CD8-positive, alpha-beta memory T cell (primary cell): ENCODE measurements at regions not wholly inside any gene's neighbourhood (a gene's known extent, or its start where the extent isn't known, plus 50 kb on each side); places are given as distances from the start of the nearest gene placed in this dataset.

Source experiments
- CTCF ChIA-PET: fragments of 350-600 bp; sonication (Branson Sonifier 250); formaldehyde crosslinking; loops from one replicate; lab custom pipeline; 2021; ENCODE audit warnings: antibody characterized with exemption; lab: Charles Lee
- POLR2A ChIA-PET: fragments of 350-600 bp; sonication (Branson Sonifier 250); formaldehyde crosslinking; loops from one replicate; lab custom pipeline; 2021; ENCODE audit warnings: antibody characterized with exemption; lab: Charles Lee
- DNase-seq, 5 donors: peaks; one replicate each; pipeline versions ENCODE4 v3.0.0 to v3.0.0-alpha.2; 2020 to 2022; ENCODE audit warnings: mixed read lengths in 1 of 5
- H3K27ac ChIP-seq: one replicate; pipeline ENCODE4 v1.7.0; 2013; ENCODE audit warnings: low read depth, mild to moderate bottlenecking, low read length, moderate library complexity
- H3K27me3 ChIP-seq: 2 replicates; pipeline ENCODE4 v1.7.0; 2013; ENCODE audit warnings: low read length, mild to moderate bottlenecking; ENCODE audit not compliant: insufficient read depth, poor library complexity, severe bottlenecking
- H3K36me3 ChIP-seq: 2 replicates; pipeline ENCODE4 v1.7.0; 2013; ENCODE audit warnings: mild to moderate bottlenecking, low read length, moderate library complexity; ENCODE audit not compliant: insufficient read depth
- H3K4me1 ChIP-seq: 2 replicates; pipeline ENCODE4 v1.7.0; 2013; ENCODE audit warnings: mild to moderate bottlenecking, low read length, moderate library complexity; ENCODE audit not compliant: insufficient read depth
- H3K4me3 ChIP-seq: 2 replicates; pipeline ENCODE4 v1.7.0; 2013; ENCODE audit warnings: mild to moderate bottlenecking, low read length
- H3K9me3 ChIP-seq: 2 replicates; pipeline ENCODE4 v1.7.0; 2013; ENCODE audit warnings: mild to moderate bottlenecking, low read length
- H3K27ac Mint-ChIP-seq, 8 donors: one replicate each; pipeline ENCODE4 v1.8.0; 2020 to 2021; ENCODE audit warnings: mixed read lengths in 8 of 8, mild to moderate bottlenecking in 6 of 8, inconsistent platforms in 3 of 8, moderate library complexity in 3 of 8
- H3K27me3 Mint-ChIP-seq, 2 donors: one replicate each; pipeline ENCODE4 v1.8.0; 2020 to 2021; ENCODE audit warnings: mixed read lengths in 2 of 2, mild to moderate bottlenecking in 1 of 2, moderate library complexity in 1 of 2
- H3K36me3 Mint-ChIP-seq, 3 donors: one replicate each; pipeline ENCODE4 v1.8.0; 2020 to 2021; ENCODE audit warnings: mixed read lengths in 3 of 3, inconsistent platforms in 1 of 3, mild to moderate bottlenecking in 1 of 3
- H3K4me1 Mint-ChIP-seq, 3 donors: one replicate each; pipeline ENCODE4 v1.8.0; 2020 to 2021; ENCODE audit warnings: mixed read lengths in 3 of 3, inconsistent platforms in 1 of 3, mild to moderate bottlenecking in 1 of 3
- H3K4me3 Mint-ChIP-seq, 7 donors: one replicate each; pipeline ENCODE4 v1.8.0; 2020 to 2021; ENCODE audit warnings: mixed read lengths in 7 of 7, mild to moderate bottlenecking in 6 of 7, moderate library complexity in 4 of 7, inconsistent platforms in 2 of 7
- H3K9me3 Mint-ChIP-seq, 5 donors: one replicate each; pipeline ENCODE4 v1.8.0; 2020 to 2022; ENCODE audit warnings: mixed read lengths in 5 of 5, mild to moderate bottlenecking in 3 of 5, moderate library complexity in 2 of 5, inconsistent platforms in 1 of 5

DNA sequence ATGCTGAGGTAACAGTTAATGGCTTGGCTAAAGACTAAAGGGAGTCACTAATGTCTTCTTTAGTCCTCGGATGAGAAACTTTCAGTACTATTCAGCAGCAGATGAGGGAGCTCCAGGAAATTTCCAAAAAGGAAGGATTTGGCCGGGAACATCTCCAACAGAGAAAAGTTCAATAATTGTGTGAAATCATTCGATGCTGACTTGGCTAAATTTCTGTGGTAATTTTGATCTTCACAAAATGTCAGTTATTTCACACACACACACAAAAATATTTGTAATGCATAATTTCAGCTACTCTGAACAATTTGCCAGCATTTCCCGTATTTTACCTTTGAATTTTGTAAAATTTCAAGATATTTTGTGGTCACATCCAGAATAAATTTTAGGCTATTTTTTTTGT lies 462.8 kb upstream of the MDFIC2 start:
- Histone ChIP-seq H3K27me3 (no peaks in the 10 kb centered on the region), H3K36me3 (no peaks in the 10 kb centered on the region), H3K27ac (no peak overlapping the region), H3K4me1 (no peaks in the 10 kb centered on the region), H3K9me3 (no peaks in the 10 kb centered on the region), H3K4me3 (no peak overlapping the region)
- peaks cover 0 to 1% (median 0%) of the 10 kb centered on the region in 5 donors for H3K9me3 Mint-ChIP-seq
- ChIA-PET POLR2A (no interaction called here), CTCF (no interaction called here)
- no peaks in the 10 kb centered on the region for H3K36me3 Mint-ChIP-seq
- H3K27ac Mint-ChIP-seq: no peak overlapping the region
- H3K4me3 Mint-ChIP-seq: no peak overlapping the region
- H3K4me1 Mint-ChIP-seq: no peaks in the 10 kb centered on the region
- peaks cover 10 to 37% of the 10 kb centered on the region in 2 donors for H3K27me3 Mint-ChIP-seq
- no peak for DNase-seq

DNA sequence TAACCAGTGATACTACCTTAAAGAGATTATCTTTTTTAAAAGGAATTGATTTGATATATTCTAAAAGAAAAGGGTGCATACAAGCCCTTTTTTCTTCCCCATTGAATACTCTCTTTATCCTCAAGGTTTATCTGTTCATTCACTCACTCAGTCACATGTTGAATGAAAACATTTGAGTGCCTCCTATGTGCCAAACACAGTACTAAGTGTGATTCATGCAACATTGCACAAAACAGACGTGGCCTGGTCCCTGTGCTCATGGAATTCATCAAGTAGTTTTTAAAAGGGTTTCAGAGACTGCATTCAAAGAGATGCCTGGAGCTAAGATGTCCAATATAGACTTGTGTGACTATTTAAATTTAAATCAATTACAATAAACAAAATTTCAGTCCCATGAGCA lies 462.2 kb upstream of the MDFIC2 start:
- H3K27me3 ChIP-seq: no peaks in the 10 kb centered on the region
- no peak overlapping the region for H3K27ac ChIP-seq
- no peak overlapping the region for H3K4me3 ChIP-seq
- Mint-ChIP-seq H3K27me3 (peaks cover 10 to 39% of the 10 kb centered on the region in 2 donors), H3K36me3 (no peaks in the 10 kb centered on the region), H3K27ac (no peak overlapping the region), H3K9me3 (peaks cover 0 to 1% (median 0%) of the 10 kb centered on the region in 5 donors), H3K4me1 (no peaks in the 10 kb centered on the region), H3K4me3 (no peak overlapping the region)
- H3K4me1 ChIP-seq: no peaks in the 10 kb centered on the region
- ChIA-PET CTCF (no interaction called here), POLR2A (no interaction called here)
- H3K36me3 ChIP-seq: no peaks in the 10 kb centered on the region
- no peaks in the 10 kb centered on the region for H3K9me3 ChIP-seq
- no peak for DNase-seq

GRCh38 chr3:70771426-70772147 lies 459.1 kb upstream of the MDFIC2 start:
- ChIA-PET CTCF (interaction anchor here (1.4 kb wide), 1 partner anchor 10 kb away, joined by 4 read pairs; no protein-coding TSS in a partner anchor), POLR2A (no interaction called here)
- H3K27me3 ChIP-seq: no peaks in the 10 kb centered on the region
- no peak overlapping the region for H3K27ac ChIP-seq
- no peaks in the 10 kb centered on the region for H3K4me1 ChIP-seq
- Mint-ChIP-seq H3K9me3 (peaks cover 0 to 2% (median 0%) of the 10 kb centered on the region in 5 donors), H3K4me3 (no peak overlapping the region), H3K4me1 (no peaks in the 10 kb centered on the region), H3K36me3 (no peaks in the 10 kb centered on the region), H3K27me3 (peaks cover 7 to 39% of the 10 kb centered on the region in 2 donors), H3K27ac (no peak overlapping the region)
- no peaks in the 10 kb centered on the region for H3K9me3 ChIP-seq
- H3K36me3 ChIP-seq: no peaks in the 10 kb centered on the region
- no peak overlapping the region for H3K4me3 ChIP-seq
- DNase-seq: no peak

GRCh38 chr3:70770650-70771049 lies 458.2 kb upstream of the MDFIC2 start:
- Mint-ChIP-seq H3K27ac (no peak overlapping the region), H3K4me1 (no peaks in the 10 kb centered on the region), H3K27me3 (peaks cover 7 to 43% of the 10 kb centered on the region in 2 donors), H3K9me3 (peaks cover 0 to 2% (median 0%) of the 10 kb centered on the region in 5 donors), H3K36me3 (no peaks in the 10 kb centered on the region), H3K4me3 (no peak overlapping the region)
- no peak overlapping the region for H3K4me3 ChIP-seq
- ChIA-PET CTCF (interaction anchor here (1.4 kb wide), 1 partner anchor 11 kb away, joined by 4 read pairs; no protein-coding TSS in a partner anchor), POLR2A (no interaction called here)
- no peaks in the 10 kb centered on the region for H3K36me3 ChIP-seq
- H3K9me3 ChIP-seq: no peaks in the 10 kb centered on the region
- DNase-seq: no peak
- no peak overlapping the region for H3K27ac ChIP-seq
- H3K27me3 ChIP-seq: no peaks in the 10 kb centered on the region
- H3K4me1 ChIP-seq: no peaks in the 10 kb centered on the region

DNA sequence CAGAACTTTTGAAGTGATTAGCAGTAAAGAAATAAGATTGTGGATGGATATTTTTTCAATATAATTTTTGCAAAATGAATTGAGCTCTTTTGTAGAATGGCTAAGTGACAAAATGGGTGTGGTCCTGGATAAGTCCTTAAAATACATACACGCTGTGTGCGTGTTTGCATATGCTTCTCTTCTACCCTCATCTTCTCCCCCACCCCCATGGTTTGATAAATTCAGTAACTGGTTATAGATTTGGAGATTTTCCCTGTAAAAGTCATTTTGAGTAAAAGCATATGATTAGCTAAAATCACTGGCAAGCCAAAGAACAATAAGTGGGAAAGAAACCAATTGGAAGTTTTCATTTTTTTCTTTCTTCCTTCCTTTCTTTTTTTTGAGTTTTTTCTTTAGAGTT lies 453.9 kb upstream of the MDFIC2 start:
- ChIA-PET POLR2A (no interaction called here), CTCF (no interaction called here)
- Mint-ChIP-seq H3K9me3 (peaks cover 0 to 2% (median 0%) of the 10 kb centered on the region in 5 donors), H3K27me3 (peaks cover 0 to 23% of the 10 kb centered on the region in 2 donors), H3K4me3 (no peak overlapping the region), H3K36me3 (no peaks in the 10 kb centered on the region), H3K4me1 (no peaks in the 10 kb centered on the region), H3K27ac (no peak overlapping the region)
- Histone ChIP-seq H3K27ac (no peak overlapping the region), H3K27me3 (no peaks in the 10 kb centered on the region), H3K36me3 (no peaks in the 10 kb centered on the region), H3K4me3 (no peak overlapping the region), H3K9me3 (no peaks in the 10 kb centered on the region), H3K4me1 (no peaks in the 10 kb centered on the region)
- DNase-seq: no peak

GRCh38 chr3:70763894-70764293 lies 451.5 kb upstream of the MDFIC2 start:
- Mint-ChIP-seq H3K27ac (no peak overlapping the region), H3K4me3 (no peak overlapping the region), H3K4me1 (no peaks in the 10 kb centered on the region), H3K36me3 (no peaks in the 10 kb centered on the region), H3K27me3 (peaks cover 0 to 13% of the 10 kb centered on the region in 2 donors), H3K9me3 (no peaks in the 10 kb centered on the region)
- Histone ChIP-seq H3K4me1 (no peaks in the 10 kb centered on the region), H3K36me3 (no peaks in the 10 kb centered on the region), H3K4me3 (no peak overlapping the region), H3K9me3 (no peaks in the 10 kb centered on the region), H3K27me3 (no peaks in the 10 kb centered on the region), H3K27ac (no peak overlapping the region)
- CTCF ChIA-PET: no interaction called here
- no peak for DNase-seq
- POLR2A ChIA-PET: no interaction called here

- ChIA-PET CTCF (no interaction called here), POLR2A (no interaction called here)
- no peaks in the 10 kb centered on the region for H3K9me3 Mint-ChIP-seq
- H3K27me3 ChIP-seq: no peaks in the 10 kb centered on the region
- H3K9me3 ChIP-seq: no peaks in the 10 kb centered on the region
- no peak overlapping the region for H3K4me3 ChIP-seq
- H3K36me3 Mint-ChIP-seq: no peaks in the 10 kb centered on the region
- H3K36me3 ChIP-seq: no peaks in the 10 kb centered on the region
- DNase-seq: no peak
- H3K27ac Mint-ChIP-seq: no peak overlapping the region
- H3K4me3 Mint-ChIP-seq: no peak overlapping the region
- H3K4me1 ChIP-seq: no peaks in the 10 kb centered on the region
- no peaks in the 10 kb centered on the region for H3K4me1 Mint-ChIP-seq
- H3K27ac ChIP-seq: no peak overlapping the region
- peaks cover 3 to 9% of the 10 kb centered on the region in 2 donors for H3K27me3 Mint-ChIP-seq
Observed at GRCh38 chr3:70757658-70758057, 445.2 kb upstream of the MDFIC2 start.

GRCh38 chr3:70755526-70755925 lies 443.1 kb upstream of the MDFIC2 start:
- no peak for DNase-seq
- H3K36me3 Mint-ChIP-seq: no peaks in the 10 kb centered on the region
- no peak overlapping the region for H3K27ac Mint-ChIP-seq
- no peak overlapping the region for H3K4me3 Mint-ChIP-seq
- ChIA-PET CTCF (no interaction called here), POLR2A (no interaction called here)
- no peaks in the 10 kb centered on the region for H3K9me3 ChIP-seq
- H3K27me3 Mint-ChIP-seq: peaks cover 3 to 18% of the 10 kb centered on the region in 2 donors
- no peaks in the 10 kb centered on the region for H3K36me3 ChIP-seq
- H3K4me1 ChIP-seq: no peaks in the 10 kb centered on the region
- no peaks in the 10 kb centered on the region for H3K4me1 Mint-ChIP-seq
- no peaks in the 10 kb centered on the region for H3K9me3 Mint-ChIP-seq
- H3K27ac ChIP-seq: no peak overlapping the region
- no peak overlapping the region for H3K4me3 ChIP-seq
- H3K27me3 ChIP-seq: no peaks in the 10 kb centered on the region
